GM12878 (cell line): ENCODE measurements at regions not wholly inside any gene's neighbourhood (a gene's known extent, or its start where the extent isn't known, plus 50 kb on each side); places are given as distances from the start of the nearest gene placed in this dataset.

Experiments used
- ATAC-seq: fragments of 200-7000 bp; cut with Tn5 transposase; 3 replicates; pipeline ENCODE4 v1.9.1; 2020; ENCODE audit warnings: mild to moderate bottlenecking, moderate library complexity
- BruUV-seq: library from RNA; stranded (reverse); fragments of 400-500 nt; replicated peaks from 2 replicates; lab custom pipeline; 2021; lab: Mats Ljungman, UMichigan
- CTCF ChIA-PET: fragments of 300-600 bp; sonication (Branson Sonifier 250); formaldehyde crosslinking; extraction: SDS; loops from one replicate; lab custom pipeline; 2021; ENCODE audit warnings: inconsistent platforms; lab: Yijun Ruan, JAX
- POLR2A ChIA-PET: fragments of 350-600 bp; formaldehyde crosslinking; extraction: SDS; loops from one replicate; lab custom pipeline; 2021; ENCODE audit warnings: inconsistent platforms; lab: Charles Lee
- RAD21 ChIA-PET: fragments of 300-600 bp; sonication (Branson Sonifier 250); formaldehyde crosslinking; loops from one replicate; lab custom pipeline; 2023; ENCODE audit warnings: antibody characterized with exemption; ENCODE audit not compliant: unreplicated experiment; lab: Charles Lee
- SMC1A ChIA-PET: fragments of 300-600 bp; sonication (Branson Sonifier 250); formaldehyde crosslinking; loops from one replicate; lab custom pipeline; 2023; ENCODE audit not compliant: unreplicated experiment, uncharacterized antibody; lab: Charles Lee
- DNase-seq: peaks from one replicate; pipeline ENCODE4 v3.0.0-alpha.2; 2011; ENCODE audit warnings: low read depth, low spot score
- FAIRE-seq: peaks from 3 replicates; lab custom pipeline; 2011; peaks lifted over from hg19 to GRCh38; lab: Jason Lieb, UNC
- H2AFZ ChIP-seq: 2 replicates; pipeline ENCODE4 v1.6.0; 2011; ENCODE audit warnings: low read depth, low read length, control low read depth; ENCODE audit not compliant: control insufficient read depth
- H3K27ac ChIP-seq: 2 replicates; pipeline ENCODE4 v1.5.1; 2011; ENCODE audit warnings: control low read depth; ENCODE audit not compliant: control insufficient read depth, insufficient read depth
- H3K27me3 ChIP-seq, 2 experiments: replicated peaks in 1 of 2; 2 replicates each; pipeline versions ENCODE4 v1.6.0 to v1.6.1; 2011; ENCODE audit warnings: low read length in 1 of 2; ENCODE audit not compliant: control insufficient read depth in 2 of 2, insufficient read depth in 2 of 2
- H3K36me3 ChIP-seq, 2 experiments: 2 replicates each; pipeline ENCODE4 v1.5.1; 2011; ENCODE audit warnings: low read length in 1 of 2; ENCODE audit not compliant: control insufficient read depth in 2 of 2, insufficient read depth in 2 of 2
- H3K4me1 ChIP-seq: 2 replicates; pipeline ENCODE4 v1.6.1; 2011; ENCODE audit warnings: mild to moderate bottlenecking, low read length, moderate library complexity, mixed read lengths; ENCODE audit not compliant: control insufficient read depth, insufficient read depth
- H3K4me2 ChIP-seq: 2 replicates; pipeline ENCODE4 v1.6.0; 2011; ENCODE audit warnings: control low read depth; ENCODE audit not compliant: control insufficient read depth, insufficient read depth
- H3K4me3 ChIP-seq: fragments of 200-600 bp; sonication (generic); 2 replicates; pipeline ENCODE4 v1.5.1; 2016
- H3K79me2 ChIP-seq: 2 replicates; pipeline ENCODE4 v1.6.0; 2011; ENCODE audit warnings: low read length; ENCODE audit not compliant: control insufficient read depth, insufficient read depth
- H3K9ac ChIP-seq: 2 replicates; pipeline ENCODE4 v1.8.0; 2011; ENCODE audit warnings: low read length, control low read depth, mixed read lengths; ENCODE audit not compliant: control insufficient read depth, insufficient read depth
- H3K9me3 ChIP-seq: replicated peaks from 3 replicates; pipeline ENCODE4 v1.5.1; 2011; ENCODE audit warnings: mild to moderate bottlenecking, low read length; ENCODE audit not compliant: control insufficient read depth, insufficient read depth
- H4K20me1 ChIP-seq: 2 replicates; pipeline ENCODE4 v1.6.0; 2011; ENCODE audit not compliant: control insufficient read depth, insufficient read depth
- ATF3 ChIP-seq: IDR thresholded peaks from 2 replicates; pipeline ENCODE4 v1.6.1; 2011; ENCODE audit warnings: low read depth, mild to moderate bottlenecking, low read length, moderate library complexity, borderline replicate concordance; ENCODE audit errors: extremely low read depth
- BRCA1 ChIP-seq: IDR thresholded peaks from 2 replicates; pipeline ENCODE4 v1.6.1; 2011; ENCODE audit warnings: low read depth, low read length, improper control_type of control experiment
- ELK1 ChIP-seq: IDR thresholded peaks from 2 replicates; pipeline ENCODE4 v1.6.1; 2012; ENCODE audit warnings: low read depth, low read length, improper control_type of control experiment
- EP300 ChIP-seq, 2 experiments: fragments of 150-350 bp in 1 of 2; IDR thresholded peaks; 2 replicates each; pipeline ENCODE4 v1.6.1; 2011 to 2012; ENCODE audit warnings: low read depth in 2 of 2, low read length in 2 of 2, borderline replicate concordance in 1 of 2, improper control_type of control experiment in 1 of 2, inconsistent platforms in 1 of 2; ENCODE audit not compliant: control insufficient read depth in 1 of 2
- FOS ChIP-seq: IDR thresholded peaks from 3 replicates; pipeline ENCODE4 v1.6.1; 2011; ENCODE audit warnings: borderline replicate concordance; ENCODE audit not compliant: insufficient read length; ENCODE audit errors: extremely low read depth
- FOXM1 ChIP-seq: IDR thresholded peaks from 2 replicates; pipeline ENCODE4 v1.6.1; 2012; ENCODE audit warnings: low read depth, mild to moderate bottlenecking, inconsistent platforms, low read length, moderate library complexity
- KDM1A ChIP-seq: fragments of 200-600 bp; sonication (generic); IDR thresholded peaks from 2 replicates; pipeline ENCODE4 v1.6.1; 2016; ENCODE audit warnings: borderline replicate concordance
- KLF5 ChIP-seq: fragments of 450-650 bp; IDR thresholded peaks from 2 replicates; pipeline ENCODE4 v1.6.1; 2014; ENCODE audit warnings: mild to moderate bottlenecking; ENCODE audit not compliant: partially characterized antibody
- MYB ChIP-seq: fragments of 150-350 bp; IDR thresholded peaks from 2 replicates; pipeline ENCODE4 v1.6.1; 2014; ENCODE audit warnings: mild to moderate bottlenecking, low read depth, low read length, borderline replicate concordance
- MYC ChIP-seq: IDR thresholded peaks from 2 replicates; pipeline ENCODE4 v1.6.1; 2011; ENCODE audit warnings: mild to moderate bottlenecking, low read length, moderate library complexity, inconsistent platforms; ENCODE audit not compliant: insufficient read depth, insufficient replicate concordance, insufficient read length, severe bottlenecking
- NFYB ChIP-seq: IDR thresholded peaks from 2 replicates; pipeline ENCODE4 v1.6.1; 2011; ENCODE audit warnings: low read depth, mild to moderate bottlenecking, low read length, improper control_type of control experiment, moderate library complexity; ENCODE audit not compliant: insufficient read depth
- RELA ChIP-seq: fragments of 450-650 bp; IDR thresholded peaks from 2 replicates; pipeline ENCODE4 v1.8.0; 2014; ENCODE audit warnings: borderline replicate concordance; ENCODE audit not compliant: partially characterized antibody
- RFX5 ChIP-seq: IDR thresholded peaks from 2 replicates; pipeline ENCODE4 v1.6.1; 2011; ENCODE audit warnings: low read depth, low read length, improper control_type of control experiment
- RUNX3 ChIP-seq: IDR thresholded peaks from 2 replicates; pipeline ENCODE4 v1.6.1; 2012; ENCODE audit warnings: low read length, inconsistent platforms
- TCF12 ChIP-seq: IDR thresholded peaks from 2 replicates; pipeline ENCODE4 v1.6.1; 2011; ENCODE audit warnings: low read depth, mild to moderate bottlenecking, low read length
- TCF3 ChIP-seq: IDR thresholded peaks from 2 replicates; pipeline ENCODE4 v1.6.1; 2012; ENCODE audit warnings: low read depth, mild to moderate bottlenecking, low read length, borderline replicate concordance; ENCODE audit not compliant: insufficient read depth
- TCF7 ChIP-seq: IDR thresholded peaks from 2 replicates; pipeline ENCODE4 v1.6.1; 2014; ENCODE audit warnings: antibody characterized with exemption, borderline replicate concordance
- ZNF207 ChIP-seq: fragments of 450-650 bp; IDR thresholded peaks from 2 replicates; pipeline ENCODE4 v1.6.1; 2014; ENCODE audit warnings: antibody characterized with exemption, mild to moderate bottlenecking, borderline replicate concordance
- ZNF622 ChIP-seq: fragments of 450-650 bp; IDR thresholded peaks from 2 replicates; pipeline ENCODE4 v1.6.1; 2017; ENCODE audit warnings: mild to moderate bottlenecking, inconsistent platforms
- WGBS: methylation state at CpG from one replicate; pipeline ENCODE4 v1.1.6; 2016; ENCODE audit warnings: low lambda C conversion rate; ENCODE audit not compliant: insufficient replicate concordance, insufficient coverage; ENCODE audit errors: missing lambda C conversion rate; 5-methylcytosine and 5-hydroxymethylcytosine counted together
- in situ Hi-C: fragments of 300-500 bp; cut with MboI; formaldehyde crosslinking; loops from 9 replicates; pipeline ENCODE4 v1.14.3; 2018; ENCODE audit warnings: mixed read lengths
- intact Hi-C: fragments of 100-400 bp; cut with micrococcal nuclease; formaldehyde crosslinking; loops from one replicate; pipeline ENCODE4 v1.14.2; 2022; ENCODE audit not compliant: unreplicated experiment
- TF ChIP-seq, protein P1 (sequence below): fragments of 450-650 bp; formaldehyde crosslinking; IDR thresholded peaks from 2 replicates; pipeline ENCODE4 v1.4.0; 2022; ENCODE audit warnings: mild to moderate bottlenecking, moderate library complexity

DNA sequence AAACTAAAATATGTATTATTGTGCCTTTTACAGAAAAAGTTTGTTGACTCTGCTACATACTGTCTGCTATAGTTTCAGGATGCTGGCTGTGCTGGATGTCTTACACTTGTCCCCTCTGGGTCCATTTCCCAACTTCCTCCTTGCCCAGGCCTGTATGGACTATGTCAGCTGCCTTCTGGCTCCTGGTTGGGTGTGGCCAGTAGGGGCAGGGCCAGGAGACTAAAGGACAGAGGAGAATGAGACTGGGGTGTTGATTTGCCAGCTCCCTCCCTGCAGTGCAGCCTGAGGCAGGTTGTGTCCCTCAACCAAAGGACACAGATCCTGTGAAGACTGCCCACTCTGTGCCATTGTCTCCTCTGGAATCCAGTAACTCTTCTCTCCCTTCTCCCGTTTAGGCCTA, 90.6 kb upstream of the UBE2E2 start:
- WGBS: 75% methylated on average over 1 of the region's 1 CpG
- ATAC-seq: no peak
- no TSS peak for BruUV-seq

More for the DNA sequence above, 90.6 kb upstream of the UBE2E2 start:
- Histone ChIP-seq H4K20me1 (no peaks in the 10 kb centered on the region), H3K36me3 (no peaks in the 10 kb centered on the region), H3K9me3 (no peaks in the 10 kb centered on the region), H3K4me2 (no peak overlapping the region), H3K4me1 (no peaks in the 10 kb centered on the region), H3K27me3 (no peaks in the 10 kb centered on the region), H3K79me2 (no peaks in the 10 kb centered on the region), H3K27ac (no peak overlapping the region), H3K9ac (no peak overlapping the region), H2AFZ (no peak overlapping the region), H3K4me3 (no peak overlapping the region)
- POLR2A ChIA-PET: no interaction called here
- CTCF ChIA-PET: no interaction called here
- SMC1A ChIA-PET: no interaction called here
- no peak for DNase-seq
- intact Hi-C loops: no loop called here
- TF ChIP-seq RUNX3: no peak
- TF ChIP-seq ZNF207: no peak
- no peak for TF ChIP-seq TCF3
- TF ChIP-seq ELK1: no peak
- no peak for TF ChIP-seq KLF5
- TF ChIP-seq EP300 (IDR thresholded peaks at IDR 0.05; ENCODE audit: borderline replicate concordance in 1 of 2, control insufficient read depth in 1 of 2, low read depth in 2 of 2, low read length in 2 of 2): no peak
- no peak for TF ChIP-seq BRCA1
- TF ChIP-seq NFYB: no peak
- no peak for TF ChIP-seq ZNF622
- no peak for TF ChIP-seq TCF7
- TF ChIP-seq, protein P1, sequence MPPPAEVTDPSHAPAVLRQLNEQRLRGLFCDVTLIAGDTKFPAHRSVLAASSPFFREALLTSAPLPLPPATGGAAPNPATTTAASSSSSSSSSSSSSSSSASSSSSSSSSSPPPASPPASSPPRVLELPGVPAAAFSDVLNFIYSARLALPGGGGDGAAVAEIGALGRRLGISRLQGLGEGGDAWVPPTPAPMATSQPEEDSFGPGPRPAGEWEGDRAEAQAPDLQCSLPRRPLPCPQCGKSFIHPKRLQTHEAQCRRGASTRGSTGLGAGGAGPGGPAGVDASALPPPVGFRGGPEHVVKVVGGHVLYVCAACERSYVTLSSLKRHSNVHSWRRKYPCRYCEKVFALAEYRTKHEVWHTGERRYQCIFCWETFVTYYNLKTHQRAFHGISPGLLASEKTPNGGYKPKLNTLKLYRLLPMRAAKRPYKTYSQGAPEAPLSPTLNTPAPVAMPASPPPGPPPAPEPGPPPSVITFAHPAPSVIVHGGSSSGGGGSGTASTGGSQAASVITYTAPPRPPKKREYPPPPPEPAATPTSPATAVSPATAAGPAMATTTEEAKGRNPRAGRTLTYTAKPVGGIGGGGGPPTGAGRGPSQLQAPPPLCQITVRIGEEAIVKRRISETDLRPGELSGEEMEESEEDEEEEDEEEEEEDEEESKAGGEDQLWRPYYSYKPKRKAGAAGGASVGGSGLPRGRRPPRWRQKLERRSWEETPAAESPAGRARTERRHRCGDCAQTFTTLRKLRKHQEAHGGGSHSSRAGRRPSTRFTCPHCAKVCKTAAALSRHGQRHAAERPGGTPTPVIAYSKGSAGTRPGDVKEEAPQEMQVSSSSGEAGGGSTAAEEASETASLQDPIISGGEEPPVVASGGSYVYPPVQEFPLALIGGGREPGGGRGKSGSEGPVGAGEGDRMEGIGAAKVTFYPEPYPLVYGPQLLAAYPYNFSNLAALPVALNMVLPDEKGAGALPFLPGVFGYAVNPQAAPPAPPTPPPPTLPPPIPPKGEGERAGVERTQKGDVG (CRISPR knock-in tag): no peak
- TF ChIP-seq ATF3: no peak
- TF ChIP-seq MYB: no peak
- TF ChIP-seq MYC: no peak
- TF ChIP-seq TCF12: no peak
- TF ChIP-seq RELA: no peak
- no peak for TF ChIP-seq FOXM1
- no peak for TF ChIP-seq KDM1A
- TF ChIP-seq RFX5: no peak
- no peak for TF ChIP-seq FOS
- FAIRE-seq: no peak
- RAD21 ChIA-PET: no interaction called here
- in situ Hi-C loops: no loop called here
